ENCODE measurements at regions not wholly inside any gene's neighbourhood (a gene's known extent, or its start where the extent isn't known, plus 50 kb on each side); places are given as distances from the start of the nearest gene placed in this dataset.
"Not testable (repeated sequence)": the region's sequence is repeated elsewhere in the genome, so short reads cannot be mapped to it uniquely, and the experiment has no call there.

DNA sequence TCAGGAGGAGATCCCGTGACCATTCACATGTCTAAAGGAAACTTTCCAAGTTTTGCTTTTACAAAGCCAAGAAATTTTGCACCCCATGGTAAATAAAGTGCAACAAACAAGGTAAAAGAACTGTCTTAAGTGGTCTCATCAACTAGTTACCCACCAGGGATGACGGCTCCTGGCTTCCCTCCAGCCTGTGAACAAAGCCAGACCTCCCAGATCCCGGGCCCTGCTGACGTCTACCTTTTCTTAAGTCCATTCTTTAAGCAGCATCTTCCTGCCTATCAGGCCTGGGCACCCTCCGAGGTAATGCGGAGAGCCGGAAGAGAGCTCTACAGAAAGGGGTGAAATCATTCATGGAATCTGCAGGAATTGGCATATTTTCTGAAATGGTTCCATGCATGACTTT is 58.0 kb upstream of the DAAM1 start:
- DNase-seq = no peak

DNA sequence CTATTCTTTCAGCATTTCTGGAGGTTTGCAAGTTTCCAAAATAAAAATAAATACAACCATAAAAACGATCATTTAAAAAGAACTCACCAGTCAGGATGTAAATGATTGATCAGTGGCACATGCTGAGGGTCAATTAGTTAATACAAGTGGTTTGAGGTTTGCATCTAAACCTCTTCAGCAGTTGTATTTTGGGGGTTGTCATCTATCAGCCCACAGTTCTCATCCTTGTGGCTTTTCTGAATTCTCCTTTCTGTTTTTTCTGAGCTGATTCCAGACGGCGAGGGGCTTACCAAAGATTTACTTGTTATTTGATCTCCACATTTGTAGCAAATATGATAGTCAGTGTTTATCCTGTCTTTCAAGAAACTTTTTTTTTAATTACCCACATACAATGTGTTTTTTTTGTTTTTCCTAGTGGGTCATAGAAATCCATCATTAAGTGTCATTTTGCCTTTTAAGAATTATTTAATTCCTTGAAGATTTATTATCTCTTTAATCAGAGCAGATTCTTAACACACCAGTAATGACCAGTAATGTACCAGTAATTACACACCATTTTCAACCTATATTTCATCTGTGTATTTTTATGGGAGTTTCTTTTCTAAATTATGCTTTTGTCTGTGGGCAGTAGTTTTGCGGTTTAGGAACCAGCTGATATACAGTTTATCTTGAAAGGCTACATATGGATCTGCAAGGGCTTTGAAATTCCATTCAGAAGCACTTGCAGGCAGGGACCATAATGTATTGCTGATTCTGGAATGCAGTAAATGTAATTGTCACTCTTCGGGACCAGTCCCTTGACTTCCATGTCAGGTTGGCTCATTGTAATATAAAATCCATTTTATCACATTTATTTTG is 56.3 kb upstream of the DAAM1 start:
- no peak for DNase-seq

DNA sequence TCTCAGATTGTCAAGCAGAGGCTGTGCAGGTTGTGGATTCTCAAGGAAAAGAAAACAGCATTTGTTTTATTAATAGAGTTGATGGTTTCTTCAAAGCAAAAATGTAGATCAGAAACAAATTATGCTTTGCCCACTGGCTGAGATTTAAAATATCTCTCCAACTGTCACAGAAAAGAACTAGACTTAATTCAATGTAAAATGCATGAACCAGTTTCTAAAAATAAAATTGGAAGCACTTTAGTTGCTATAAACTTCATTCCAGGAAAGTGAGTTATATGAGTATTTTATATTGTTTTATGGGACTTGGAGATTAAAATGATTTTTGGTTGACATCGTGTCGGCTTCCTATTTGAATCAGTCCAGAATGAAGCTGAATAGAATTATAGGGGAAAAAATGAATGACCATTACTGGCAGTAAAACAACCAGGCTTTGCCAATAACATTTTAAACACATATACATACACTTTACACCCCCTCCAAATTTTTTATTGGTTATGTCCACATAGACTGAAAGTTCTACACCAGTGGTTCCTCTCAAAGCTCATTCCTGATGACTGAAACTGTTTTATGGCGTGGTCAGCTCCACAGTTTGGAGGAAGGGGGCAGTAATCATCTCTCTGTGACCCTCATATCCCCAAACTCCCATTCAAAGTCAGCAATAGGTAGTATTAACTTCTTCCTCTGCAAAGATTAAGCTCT is 55.5 kb upstream of the DAAM1 start:
- no peak for DNase-seq

GRCh38 chr14:59133709-59134108 is 54.8 kb upstream of the DAAM1 start:
- no peak for DNase-seq

- no peak for DNase-seq
Observed at GRCh38 chr14:59134307-59134706, 54.2 kb upstream of the DAAM1 start.

DNA sequence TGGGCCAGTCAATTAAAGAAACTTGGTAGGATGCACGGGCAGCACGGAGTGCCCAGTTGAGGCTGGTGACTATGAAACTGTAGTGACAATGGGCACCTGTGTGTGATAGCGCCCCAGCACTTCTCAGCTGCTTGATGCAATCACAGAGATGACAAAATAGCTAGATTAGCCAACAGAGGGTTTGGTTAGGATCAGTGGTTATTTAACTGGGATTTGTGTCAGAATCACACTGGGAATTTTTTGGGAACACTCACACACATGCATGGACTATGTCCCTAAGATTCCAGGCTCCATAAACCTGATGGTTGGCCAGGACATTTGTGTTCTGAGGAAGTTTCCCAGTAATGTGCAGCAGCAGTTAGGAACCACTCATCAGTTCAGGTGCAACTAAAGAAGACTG is 51.2 kb upstream of the DAAM1 start:
- DNase-seq = no peak

DNA sequence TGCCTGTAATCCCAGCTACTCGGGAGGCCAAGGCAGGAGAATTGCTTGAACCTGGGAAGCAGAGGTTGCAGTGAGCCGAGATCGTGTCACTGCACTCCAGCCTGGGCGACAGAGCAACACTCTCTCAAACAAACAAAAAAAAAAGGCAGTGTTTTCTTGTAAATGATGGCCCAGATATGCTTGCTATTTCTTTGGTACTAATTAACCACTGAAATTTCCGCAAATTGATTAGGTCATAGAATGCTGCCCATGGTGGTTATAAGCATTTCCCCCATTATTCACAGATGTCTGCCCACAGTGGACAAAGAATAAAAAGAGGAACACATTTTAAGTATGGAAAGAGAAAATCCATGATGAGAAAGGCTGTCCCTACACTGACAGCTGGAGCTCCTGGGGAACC is 49.9 kb upstream of the DAAM1 start:
- not testable (repeated sequence) for DNase-seq
